Endodermal cell (in vitro differentiated cells): ENCODE measurements at regions not wholly inside any gene's neighbourhood (a gene's known extent, or its start where the extent isn't known, plus 50 kb on each side); places are given as distances from the start of the nearest gene placed in this dataset.

Experiments used
- DNase-seq: peaks from one replicate; pipeline ENCODE4 v3.0.0-alpha.2; 2017
- H3K27ac ChIP-seq: 2 replicates; pipeline ENCODE4 v1.5.1; 2013; ENCODE audit warnings: mild to moderate bottlenecking, low read depth, low read length, moderate library complexity
- H3K27me3 ChIP-seq: 2 replicates; pipeline ENCODE4 v1.6.1; 2013; ENCODE audit warnings: mild to moderate bottlenecking, low read length, moderate library complexity; ENCODE audit not compliant: insufficient read depth, control insufficient read depth, poor library complexity, severe bottlenecking
- H3K36me3 ChIP-seq: 2 replicates; pipeline ENCODE4 v1.7.0; 2013; ENCODE audit warnings: mild to moderate bottlenecking, low read length, moderate library complexity; ENCODE audit not compliant: control insufficient read depth, insufficient read depth
- H3K4me1 ChIP-seq: one replicate; pipeline ENCODE4 v1.7.0; 2013; ENCODE audit warnings: low read length; ENCODE audit not compliant: control insufficient read depth, insufficient read depth
- H3K4me3 ChIP-seq: 2 replicates; pipeline ENCODE4 v1.5.1; 2013; ENCODE audit warnings: mild to moderate bottlenecking, low read length, moderate library complexity
- H3K9ac ChIP-seq: 2 replicates; pipeline ENCODE4 v1.6.1; 2013; ENCODE audit warnings: mild to moderate bottlenecking, low read length, moderate library complexity; ENCODE audit not compliant: poor library complexity, severe bottlenecking; ENCODE audit errors: extremely low read depth
- H3K9me3 ChIP-seq: 2 replicates; pipeline ENCODE4 v1.6.1; 2013; ENCODE audit warnings: mild to moderate bottlenecking, low read length, moderate library complexity; ENCODE audit not compliant: control insufficient read depth
- H3K27ac Mint-ChIP-seq: 2 replicates; pipeline ENCODE4 v1.8.0; 2020; ENCODE audit warnings: mixed read lengths
- H3K27me3 Mint-ChIP-seq: 2 replicates; pipeline ENCODE4 v1.8.0; 2021; ENCODE audit warnings: mild to moderate bottlenecking, mixed read lengths; ENCODE audit not compliant: insufficient read depth
- H3K36me3 Mint-ChIP-seq: 2 replicates; pipeline ENCODE4 v1.8.0; 2020; ENCODE audit warnings: low read depth, mixed read lengths
- H3K4me1 Mint-ChIP-seq: 2 replicates; pipeline ENCODE4 v1.8.0; 2020; ENCODE audit warnings: mixed read lengths
- H3K4me3 Mint-ChIP-seq: 2 replicates; pipeline ENCODE4 v1.8.0; 2020; ENCODE audit warnings: mild to moderate bottlenecking, moderate library complexity, mixed read lengths
- H3K9me3 Mint-ChIP-seq: 2 replicates; pipeline ENCODE4 v1.8.0; 2020; ENCODE audit warnings: mild to moderate bottlenecking, mixed read lengths
- CTCF ChIP-seq: fragments of 200-600 bp; sonication (generic); conservative IDR thresholded peaks from 2 replicates; pipeline ENCODE4 v1.5.0; 2021; ENCODE audit warnings: antibody characterized with exemption, mild to moderate bottlenecking
- WGBS, 2 experiments: methylation state at CpG; one replicate each; pipeline versions ENCODE4 v1.1.5 to v1.1.7; 2013; ENCODE audit warnings: missing lambda C conversion rate in 2 of 2, mixed read lengths in 1 of 2; ENCODE audit not compliant: insufficient coverage in 1 of 2, insufficient read length in 1 of 2; 5-methylcytosine and 5-hydroxymethylcytosine counted together

GRCh38 chr20:53783768-53784167 lies 190.1 kb upstream of the ZNF217 start:
- Histone ChIP-seq H3K4me1 (peaks cover 4% of the 10 kb centered on the region), H3K36me3 (no peaks in the 10 kb centered on the region), H3K9ac (no peak overlapping the region), H3K9me3 (no peaks in the 10 kb centered on the region), H3K4me3 (no peak overlapping the region), H3K27me3 (no peaks in the 10 kb centered on the region), H3K27ac (no peak overlapping the region)
- no peak overlapping the region for H3K4me3 Mint-ChIP-seq
- peaks cover 17% of the 10 kb centered on the region for H3K4me1 Mint-ChIP-seq
- 59 to 90% methylated on average over 2 of the region's 3 CpGs for WGBS, 2 experiments
- no peaks in the 10 kb centered on the region for H3K36me3 Mint-ChIP-seq
- DNase-seq: no peak
- no peak for TF ChIP-seq CTCF
- H3K27ac Mint-ChIP-seq: no peak overlapping the region
- H3K9me3 Mint-ChIP-seq: no peaks in the 10 kb centered on the region
- no peaks in the 10 kb centered on the region for H3K27me3 Mint-ChIP-seq

- peaks cover 4% of the 10 kb centered on the region for H3K4me1 ChIP-seq
- WGBS, 2 experiments: 95 to 100% methylated on average over 1 to 4 of the region's 4 CpGs
- Mint-ChIP-seq H3K27me3 (no peaks in the 10 kb centered on the region), H3K36me3 (no peaks in the 10 kb centered on the region), H3K4me1 (peaks cover 17% of the 10 kb centered on the region), H3K27ac (no peak overlapping the region), H3K4me3 (no peak overlapping the region), H3K9me3 (no peaks in the 10 kb centered on the region)
- TF ChIP-seq CTCF: no peak
- no peak overlapping the region for H3K4me3 ChIP-seq
- no peaks in the 10 kb centered on the region for H3K36me3 ChIP-seq
- no peaks in the 10 kb centered on the region for H3K27me3 ChIP-seq
- no peak for DNase-seq
- H3K9ac ChIP-seq: no peak overlapping the region
- no peaks in the 10 kb centered on the region for H3K9me3 ChIP-seq
- no peak overlapping the region for H3K27ac ChIP-seq
These were observed 189.1 kb upstream of the ZNF217 start for GRCh38 chr20:53782612-53783246.

GRCh38 chr20:53779822-53780221 lies 186.2 kb upstream of the ZNF217 start:
- H3K4me1 ChIP-seq: no peaks in the 10 kb centered on the region
- H3K9me3 ChIP-seq: no peaks in the 10 kb centered on the region
- Mint-ChIP-seq H3K9me3 (no peaks in the 10 kb centered on the region), H3K36me3 (no peaks in the 10 kb centered on the region), H3K4me3 (no peak overlapping the region), H3K27me3 (no peaks in the 10 kb centered on the region), H3K27ac (no peak overlapping the region), H3K4me1 (no peaks in the 10 kb centered on the region)
- no peak for DNase-seq
- no peaks in the 10 kb centered on the region for H3K27me3 ChIP-seq
- WGBS, 2 experiments: 80% methylated on average over 1 of the region's 1 CpG; no CpG with 5 or more reads in 1 of the 2 experiments
- H3K4me3 ChIP-seq: no peak overlapping the region
- H3K36me3 ChIP-seq: no peaks in the 10 kb centered on the region
- no peak for TF ChIP-seq CTCF
- H3K9ac ChIP-seq: no peak overlapping the region
- no peak overlapping the region for H3K27ac ChIP-seq
